GM21423 (cell line): ENCODE measurements at regions not wholly inside any gene's neighbourhood (a gene's known extent, or its start where the extent isn't known, plus 50 kb on each side); places are given as distances from the start of the nearest gene placed in this dataset.
"Not testable (repeated sequence)": the region's sequence is repeated elsewhere in the genome, so short reads cannot be mapped to it uniquely, and the experiment has no call there.

ENCODE experiments used
- ATAC-seq: cut with Tn5 transposase; IDR thresholded peaks from one replicate; pipeline ENCODE4 v1.9.1; 2021; ENCODE audit warnings: mild to moderate bottlenecking, moderate library complexity; ENCODE audit not compliant: unreplicated experiment

- no peak for ATAC-seq
Measured at GRCh38 chr2:156915332-156915731, 342.2 kb upstream of the GALNT5 start.

GRCh38 chr2:156918410-156918809 is 339.1 kb upstream of the GALNT5 start:
- no peak for ATAC-seq

- no peak for ATAC-seq
Measured at GRCh38 chr2:156930423-156930822, 327.1 kb upstream of the GALNT5 start.

- no peak for ATAC-seq
Measured at GRCh38 chr2:156933645-156934225, 323.8 kb upstream of the GALNT5 start.

DNA sequence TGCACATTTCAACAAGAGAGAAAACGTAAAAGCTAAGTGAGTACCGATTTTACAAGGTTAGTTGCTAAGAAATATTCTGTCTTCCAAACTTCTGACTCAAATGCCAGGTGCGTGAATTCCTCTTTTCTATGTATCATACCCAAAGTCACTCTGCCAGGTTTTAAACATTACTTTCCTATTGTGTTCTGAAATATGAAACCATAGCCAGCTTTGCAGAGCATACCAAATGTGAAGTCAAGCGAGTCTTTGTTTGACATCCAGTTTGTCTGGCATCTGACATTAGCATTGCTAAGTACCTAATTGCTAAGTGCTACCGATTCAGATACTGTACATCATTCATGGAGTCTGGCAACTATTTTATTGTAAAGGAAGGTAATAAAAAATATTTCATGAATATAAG is 321.9 kb upstream of the GALNT5 start:
- no peak for ATAC-seq

DNA sequence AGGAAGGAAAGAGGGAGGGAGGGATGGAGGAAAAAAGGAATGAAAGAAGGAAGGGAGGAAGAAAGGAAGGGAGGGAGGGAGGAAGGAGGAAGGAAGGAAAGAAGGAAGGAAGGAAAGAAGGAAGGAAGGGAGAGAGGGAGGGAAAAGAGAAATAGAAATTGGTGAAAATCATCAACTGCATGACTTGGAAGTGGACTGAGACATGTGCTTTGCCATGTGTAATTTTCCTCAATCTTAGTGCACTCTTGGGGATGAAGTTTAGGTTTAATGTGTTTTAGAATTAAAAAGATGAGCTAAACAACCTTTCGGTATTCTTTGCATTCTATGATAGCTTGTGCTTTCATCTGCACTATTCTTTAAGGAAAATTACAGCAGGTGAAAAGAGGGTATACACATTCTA is 320.1 kb upstream of the GALNT5 start:
- no peak for ATAC-seq

DNA sequence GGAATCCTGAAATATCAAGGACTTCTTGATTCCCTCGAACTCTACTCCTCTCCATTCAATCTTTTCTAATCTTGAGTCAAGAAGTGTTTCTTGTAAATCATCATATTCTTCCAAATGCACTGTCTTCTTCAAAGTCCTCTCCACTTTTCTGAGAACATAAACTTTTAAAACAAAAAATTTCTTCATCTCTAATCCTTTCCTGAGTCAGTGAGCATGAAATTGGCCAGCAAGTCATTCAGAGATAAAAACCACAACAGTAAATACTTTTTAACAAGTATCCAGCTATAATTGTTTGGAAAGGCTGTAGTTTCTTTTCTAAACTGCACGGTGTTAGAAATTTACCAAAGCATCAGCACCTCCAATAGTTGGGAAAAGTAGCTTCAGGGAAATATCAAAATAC is 312.6 kb upstream of the GALNT5 start:
- ATAC-seq = no peak

DNA sequence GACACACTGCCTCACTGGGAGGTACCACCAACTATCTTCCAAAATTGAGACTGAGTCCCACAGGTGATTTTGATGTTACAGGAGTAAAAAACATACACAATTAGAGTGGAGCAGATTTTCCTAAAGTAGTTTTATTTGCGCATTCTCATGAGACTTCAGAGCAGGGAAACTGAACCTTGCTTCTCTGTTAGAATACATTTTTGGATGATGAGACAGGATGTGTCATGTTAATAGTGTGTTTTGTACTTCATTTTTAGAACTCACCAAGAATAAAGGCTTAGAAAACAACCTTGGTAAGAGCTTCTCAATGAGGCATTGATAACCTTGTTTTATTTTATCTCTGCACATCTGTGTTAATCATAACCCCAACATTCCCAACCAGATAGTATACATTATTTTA is 310.2 kb upstream of the GALNT5 start:
- no peak for ATAC-seq

DNA sequence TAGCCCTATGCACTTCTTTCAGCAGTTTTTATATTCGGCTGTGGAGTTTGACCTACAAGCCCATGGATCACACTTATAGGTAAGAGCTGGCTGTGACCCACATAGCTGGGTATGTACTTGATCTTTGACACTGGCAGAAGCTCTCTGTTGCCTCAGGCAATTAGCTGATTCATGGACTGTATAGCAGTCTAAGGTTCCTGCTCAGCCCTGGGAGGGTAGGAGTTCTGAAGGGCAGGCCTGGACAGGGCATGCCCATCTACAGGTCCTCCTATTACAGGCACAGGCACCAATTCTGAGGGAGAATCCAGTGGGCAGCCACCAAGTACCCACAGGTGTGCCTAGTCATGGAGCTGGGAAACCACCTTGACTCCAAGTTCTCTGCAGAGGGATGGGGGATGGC is 301.8 kb upstream of the GALNT5 start:
- no peak for ATAC-seq

DNA sequence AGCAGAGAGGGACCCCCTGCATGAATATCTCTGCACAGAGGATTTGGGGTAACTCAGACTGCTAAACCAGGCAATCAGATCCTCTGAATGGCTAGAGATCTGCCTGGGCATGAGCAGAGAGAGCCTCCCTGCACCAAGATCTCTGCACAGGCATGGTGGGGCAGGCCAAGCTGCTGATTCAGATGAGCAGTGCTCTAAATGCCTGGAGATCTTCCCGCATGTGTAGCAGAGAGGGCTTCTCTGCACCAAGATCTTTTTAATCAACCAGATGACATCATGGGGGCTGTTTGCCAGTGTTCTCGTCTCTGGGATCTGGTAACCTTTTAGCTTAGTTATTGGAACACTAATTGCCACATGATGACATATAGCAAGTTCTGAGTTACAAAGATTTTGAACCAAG is 301.3 kb upstream of the GALNT5 start:
- no peak for ATAC-seq

GRCh38 chr2:156958374-156958773 is 299.1 kb upstream of the GALNT5 start:
- no peak for ATAC-seq

DNA sequence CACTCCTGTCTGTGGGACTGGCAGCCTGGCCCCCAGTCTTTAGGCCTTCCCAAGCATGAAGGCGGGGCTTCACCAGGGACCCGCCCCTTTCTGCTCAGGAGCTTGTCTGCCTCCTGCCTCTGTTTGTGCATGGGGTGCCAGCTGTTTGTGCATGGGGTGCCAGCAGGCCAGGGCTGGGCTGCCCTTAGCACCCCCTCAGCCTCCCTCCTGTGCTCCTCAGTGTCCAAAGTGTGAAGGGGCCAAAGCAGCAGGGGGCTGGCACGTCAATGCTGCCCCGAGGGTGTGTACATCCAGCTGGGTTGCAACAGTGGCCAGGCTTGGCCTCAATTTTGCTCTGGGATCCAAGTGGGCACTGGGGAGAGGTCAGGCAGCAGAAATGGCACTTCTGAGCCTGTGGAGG is 298.0 kb upstream of the GALNT5 start:
- ATAC-seq = no peak

- no peak for ATAC-seq
Measured at GRCh38 chr2:156982615-156983014, 274.9 kb upstream of the GALNT5 start.

GRCh38 chr2:156986339-156986988 is 271.0 kb upstream of the GALNT5 start:
- no peak for ATAC-seq

GRCh38 chr2:156999661-157000060 is 257.8 kb upstream of the GALNT5 start:
- ATAC-seq = no peak

DNA sequence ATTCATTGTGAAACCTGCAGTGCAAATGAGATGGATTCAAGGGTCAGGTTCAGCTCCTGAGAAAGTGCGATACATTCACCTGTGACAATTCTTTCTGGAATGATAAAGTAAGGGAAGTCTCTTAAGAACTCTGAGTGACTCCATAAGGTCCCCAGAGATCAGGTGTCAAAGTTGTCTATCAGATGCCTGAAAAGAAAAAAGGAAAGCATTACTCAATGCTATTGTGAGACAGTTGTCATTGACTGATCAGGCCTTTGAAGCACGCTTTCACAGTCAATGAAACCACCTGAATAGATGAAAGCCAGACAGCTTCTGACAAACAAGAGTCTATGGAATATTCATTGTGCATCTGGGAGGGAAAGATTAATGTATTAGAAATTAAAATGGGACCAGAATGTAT is 252.7 kb upstream of the GALNT5 start:
- ATAC-seq = no peak

GRCh38 chr2:157015015-157015575 is 242.4 kb upstream of the GALNT5 start:
- no peak for ATAC-seq

DNA sequence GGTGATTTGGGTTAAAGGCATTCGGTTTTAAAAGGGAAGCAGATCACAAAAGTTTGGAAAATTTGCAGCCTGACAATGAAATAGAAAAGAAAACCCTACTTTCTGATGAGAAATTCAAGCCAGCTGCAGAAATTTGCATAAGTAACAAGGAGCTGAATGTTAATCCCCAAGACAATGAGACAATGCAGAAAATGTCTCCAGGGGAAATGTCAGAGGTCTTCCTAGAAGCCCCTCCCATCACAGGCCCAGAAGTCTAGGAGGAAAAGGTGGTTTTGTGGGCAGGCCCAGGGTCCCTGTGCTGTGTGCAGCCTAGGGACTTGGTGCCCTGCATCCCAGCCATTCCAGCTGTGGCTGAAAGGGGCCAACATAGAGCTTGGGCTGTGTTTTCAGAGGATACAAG is 234.2 kb upstream of the GALNT5 start:
- not testable (repeated sequence) for ATAC-seq

DNA sequence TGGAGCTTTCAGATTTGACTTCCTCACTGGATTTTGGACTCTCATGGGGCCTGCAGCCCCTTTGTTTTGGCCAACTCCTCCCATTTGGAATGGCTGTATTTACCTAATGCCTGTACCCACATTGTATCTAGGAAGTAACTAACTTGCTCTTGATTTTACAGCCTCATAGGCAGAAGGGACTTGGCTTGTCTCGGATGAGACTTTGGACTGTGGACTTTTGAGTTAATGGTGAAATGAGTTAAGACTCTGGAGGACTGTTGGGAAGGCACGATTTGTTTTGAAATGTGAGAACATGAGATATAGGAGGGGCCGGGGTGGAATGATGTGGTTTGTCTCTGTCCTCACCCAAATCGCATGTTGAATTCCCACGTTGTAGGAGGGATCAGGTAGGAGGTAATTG is 233.4 kb upstream of the GALNT5 start:
- ATAC-seq = no peak

DNA sequence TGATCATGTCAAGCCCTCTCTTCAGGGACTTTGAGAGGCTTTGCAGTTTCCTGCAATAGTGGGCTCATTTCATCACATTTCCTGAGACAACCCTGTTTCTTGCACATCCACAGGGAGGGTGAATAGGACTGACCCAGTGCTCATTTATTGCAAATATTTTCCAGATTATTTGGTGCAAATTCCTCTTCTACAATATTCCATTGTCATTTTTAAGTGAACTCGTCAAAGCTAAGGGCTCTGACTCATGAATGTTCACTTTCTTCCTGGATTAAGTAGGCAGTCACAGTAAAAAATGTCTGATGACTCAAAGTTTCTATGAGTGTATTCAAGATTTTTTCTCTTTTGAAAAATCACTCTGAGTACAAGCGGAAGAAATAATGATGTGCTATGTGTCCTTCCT is 225.5 kb upstream of the GALNT5 start:
- no peak for ATAC-seq

GRCh38 chr2:157036726-157037125 is 220.8 kb upstream of the GALNT5 start:
- no peak for ATAC-seq

- ATAC-seq = no peak
Measured at GRCh38 chr2:157043786-157044185, 213.7 kb upstream of the GALNT5 start.

DNA sequence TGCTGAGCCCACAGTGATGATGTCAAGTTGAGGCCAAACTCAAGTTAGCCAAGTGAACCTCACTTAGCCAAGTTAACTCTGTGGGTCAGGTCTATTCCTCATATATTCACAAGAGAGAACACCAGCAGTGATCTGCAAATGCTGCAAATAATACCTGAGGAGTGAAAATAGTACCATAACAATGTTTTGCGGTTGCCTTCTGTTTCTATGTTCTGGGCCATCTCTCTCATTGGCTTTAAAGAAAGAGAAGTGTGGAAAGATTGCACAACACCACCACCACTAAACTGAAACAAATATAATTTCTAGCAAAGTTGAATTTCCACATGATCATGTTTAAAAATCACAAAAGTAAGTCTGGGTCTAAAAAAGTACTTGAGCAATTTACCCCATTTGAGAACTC is 211.1 kb upstream of the GALNT5 start:
- ATAC-seq = no peak
